Glutamatergic neuron (in vitro differentiated cells): ENCODE measurements at regions not wholly inside any gene's neighbourhood (a gene's known extent, or its start where the extent isn't known, plus 50 kb on each side); places are given as distances from the start of the nearest gene placed in this dataset.

Experiments
- DNase-seq: peaks from one replicate; pipeline ENCODE4 v3.0.0; 2022
- H3K27ac Mint-ChIP-seq: one replicate; pipeline ENCODE4 v1.8.0; 2020; ENCODE audit warnings: mild to moderate bottlenecking, mixed read lengths, inconsistent platforms; ENCODE audit not compliant: unreplicated experiment
- H3K27me3 Mint-ChIP-seq: one replicate; pipeline ENCODE4 v1.8.0; 2020; ENCODE audit warnings: mild to moderate bottlenecking, moderate library complexity, mixed read lengths, inconsistent platforms; ENCODE audit not compliant: unreplicated experiment
- H3K36me3 Mint-ChIP-seq: one replicate; pipeline ENCODE4 v1.8.0; 2020; ENCODE audit warnings: mild to moderate bottlenecking, mixed read lengths, inconsistent platforms; ENCODE audit not compliant: unreplicated experiment
- H3K4me1 Mint-ChIP-seq: one replicate; pipeline ENCODE4 v1.8.0; 2020; ENCODE audit warnings: mild to moderate bottlenecking, low read depth, mixed read lengths, inconsistent platforms; ENCODE audit not compliant: unreplicated experiment
- H3K4me3 Mint-ChIP-seq: one replicate; pipeline ENCODE4 v1.8.0; 2020; ENCODE audit warnings: mild to moderate bottlenecking, mixed read lengths, inconsistent platforms; ENCODE audit not compliant: unreplicated experiment
- H3K9me3 Mint-ChIP-seq: one replicate; pipeline ENCODE4 v1.8.0; 2020; ENCODE audit warnings: mild to moderate bottlenecking, moderate library complexity, mixed read lengths, inconsistent platforms; ENCODE audit not compliant: unreplicated experiment
- CTCF ChIP-seq: fragments of 200-600 bp; sonication (generic); IDR thresholded peaks from one replicate; pipeline ENCODE4 v1.5.0; 2021; ENCODE audit not compliant: partially characterized antibody, unreplicated experiment

DNA sequence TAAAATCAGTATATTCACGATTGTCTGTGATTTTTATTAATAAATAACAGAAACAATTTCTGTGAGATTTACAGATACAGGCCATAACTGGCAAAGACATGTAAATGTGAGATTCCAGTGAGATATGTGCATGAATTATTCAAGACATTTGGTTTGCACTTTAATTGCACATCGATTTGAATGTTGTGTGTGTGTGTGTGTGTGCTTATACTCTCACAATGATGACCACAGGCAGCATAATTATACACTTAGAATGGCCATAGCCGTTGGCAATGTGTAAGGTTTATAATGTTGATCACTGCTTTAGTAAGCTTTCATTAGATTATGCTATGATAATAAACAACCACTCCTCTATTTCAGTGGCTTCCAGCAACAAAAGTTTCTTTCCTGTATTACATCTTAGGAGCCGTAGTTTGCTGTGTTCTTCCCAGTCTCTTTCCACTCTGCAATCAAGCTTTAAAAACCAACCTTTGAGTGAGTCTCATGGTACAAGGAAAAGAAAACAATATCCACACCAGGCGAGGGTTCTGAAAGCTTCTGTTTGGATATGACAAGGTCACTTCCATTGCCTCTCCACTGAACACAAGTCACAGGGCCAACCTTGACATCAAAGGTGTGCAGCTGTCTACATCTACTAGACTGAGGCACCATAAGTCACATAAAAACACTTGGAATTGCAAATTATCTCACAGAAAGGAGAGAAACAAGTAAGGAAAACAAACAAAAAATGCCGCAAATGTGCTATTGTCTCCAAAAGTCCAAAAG, 897.7 kb downstream of the RAB28 start:
- H3K27me3 Mint-ChIP-seq: no peaks in the 10 kb centered on the region
- H3K4me1 Mint-ChIP-seq: no peaks in the 10 kb centered on the region
- no peaks in the 10 kb centered on the region for H3K9me3 Mint-ChIP-seq
- DNase-seq: no peak
- no peaks in the 10 kb centered on the region for H3K36me3 Mint-ChIP-seq
- H3K4me3 Mint-ChIP-seq: no peak overlapping the region
- H3K27ac Mint-ChIP-seq: no peak overlapping the region
- no peak for TF ChIP-seq CTCF

DNA sequence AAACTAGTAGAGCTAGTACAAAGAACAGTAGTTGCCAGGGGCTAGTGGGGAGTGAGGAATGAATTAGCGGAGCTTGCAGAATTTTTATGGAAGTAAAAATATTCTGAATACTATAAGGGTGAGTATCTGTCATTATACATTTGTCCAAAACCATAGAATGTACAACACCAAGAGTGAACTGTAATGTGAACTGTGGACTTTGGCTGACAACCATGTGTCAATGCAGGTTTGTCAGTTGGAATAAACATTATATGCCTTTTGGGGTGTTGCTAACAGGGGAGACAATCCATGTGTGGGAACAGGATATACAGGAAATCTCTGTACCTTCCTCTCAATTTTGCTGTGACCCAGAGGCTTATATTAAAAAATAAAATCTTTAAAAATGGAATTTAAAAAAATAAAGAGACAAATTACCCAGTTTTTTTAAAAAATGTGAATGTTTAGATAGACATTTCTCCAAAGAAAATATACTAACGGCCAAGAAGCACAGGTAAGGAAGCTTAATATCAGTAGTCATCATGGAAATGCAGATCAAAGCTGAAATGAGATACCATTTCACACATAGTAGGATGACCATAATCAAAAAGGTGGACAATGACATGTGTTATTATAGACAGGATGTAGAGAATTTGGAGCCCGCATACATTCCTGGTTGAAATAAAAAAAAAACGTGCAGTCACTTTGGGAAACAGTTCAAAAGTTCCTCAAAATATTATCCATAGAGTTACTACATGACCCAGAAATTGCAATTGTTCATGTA, 899.8 kb downstream of the RAB28 start:
- Mint-ChIP-seq H3K4me3 (no peak overlapping the region), H3K27me3 (no peaks in the 10 kb centered on the region), H3K4me1 (no peaks in the 10 kb centered on the region), H3K9me3 (no peaks in the 10 kb centered on the region), H3K27ac (no peak overlapping the region), H3K36me3 (no peaks in the 10 kb centered on the region)
- DNase-seq: no peak
- no peak for TF ChIP-seq CTCF

DNA sequence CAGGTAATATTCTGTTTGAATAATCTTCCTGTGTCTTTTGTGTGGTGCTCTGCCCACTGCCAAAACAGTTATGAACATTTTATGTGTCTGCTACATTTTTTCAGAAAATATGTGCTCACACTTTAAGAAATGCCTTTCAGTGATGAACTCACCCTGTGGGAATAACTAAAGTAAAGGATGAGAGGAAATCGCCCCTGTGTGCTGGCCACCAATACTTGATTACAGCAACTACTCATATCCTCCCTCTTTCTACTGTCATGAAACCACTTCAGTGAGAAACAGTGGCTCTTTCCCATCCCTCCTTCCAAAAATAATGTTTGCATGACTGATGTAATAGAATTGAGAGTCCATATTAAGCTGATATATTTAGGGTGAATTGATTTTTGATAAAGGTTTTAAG, 900.9 kb downstream of the RAB28 start:
- no peaks in the 10 kb centered on the region for H3K9me3 Mint-ChIP-seq
- no peak for DNase-seq

GRCh38 chr4:12580787-12581186, 903.4 kb downstream of the RAB28 start:
- DNase-seq: no peak
- TF ChIP-seq CTCF: no peak
- no peaks in the 10 kb centered on the region for H3K9me3 Mint-ChIP-seq
- H3K4me3 Mint-ChIP-seq: no peak overlapping the region
- no peak overlapping the region for H3K27ac Mint-ChIP-seq
- H3K27me3 Mint-ChIP-seq: no peaks in the 10 kb centered on the region
- no peaks in the 10 kb centered on the region for H3K4me1 Mint-ChIP-seq
- H3K36me3 Mint-ChIP-seq: no peaks in the 10 kb centered on the region

More for the DNA sequence above, 900.9 kb downstream of the RAB28 start:
- H3K27me3 Mint-ChIP-seq: no peaks in the 10 kb centered on the region
- H3K4me1 Mint-ChIP-seq: no peaks in the 10 kb centered on the region
- no peaks in the 10 kb centered on the region for H3K36me3 Mint-ChIP-seq
- TF ChIP-seq CTCF: no peak
- H3K4me3 Mint-ChIP-seq: no peak overlapping the region
- H3K27ac Mint-ChIP-seq: no peak overlapping the region

DNA sequence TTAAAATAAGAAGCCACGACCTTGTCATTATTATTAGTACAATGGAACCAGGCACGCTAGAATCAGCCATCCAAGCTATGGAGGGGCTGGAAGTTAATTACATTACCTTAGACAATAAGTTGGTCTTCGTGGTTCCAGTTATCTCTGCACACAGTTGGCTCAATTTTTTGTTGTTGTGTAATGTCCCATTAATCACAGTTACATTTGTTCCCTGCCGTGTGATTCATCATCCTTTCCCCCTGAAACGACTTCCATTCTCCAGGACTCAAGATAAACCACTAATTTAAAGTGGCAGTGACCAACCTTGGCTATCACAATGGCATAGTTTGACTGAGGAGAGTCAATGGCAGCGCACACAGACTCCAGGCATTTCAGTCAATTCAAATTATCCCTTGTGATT, 905.0 kb downstream of the RAB28 start:
- no peak overlapping the region for H3K4me3 Mint-ChIP-seq
- no peaks in the 10 kb centered on the region for H3K4me1 Mint-ChIP-seq
- H3K27me3 Mint-ChIP-seq: no peaks in the 10 kb centered on the region
- H3K36me3 Mint-ChIP-seq: no peaks in the 10 kb centered on the region
- H3K27ac Mint-ChIP-seq: no peak overlapping the region
- H3K9me3 Mint-ChIP-seq: no peaks in the 10 kb centered on the region
- no peak for DNase-seq
- no peak for TF ChIP-seq CTCF
